Forelimb muscle (tissue), 1 donor: ENCODE measurements at regions not wholly inside any gene's neighbourhood (a gene's known extent, or its start where the extent isn't known, plus 50 kb on each side); places are given as distances from the start of the nearest gene placed in this dataset.
A peak's percentile ranks its signal among the peaks of the same experiment; 100 is the strongest.

Experiments used
- DNase-seq: peaks from one replicate; pipeline ENCODE4 v3.0.0-alpha.2; 2013; ENCODE audit warnings: low read depth

DNA sequence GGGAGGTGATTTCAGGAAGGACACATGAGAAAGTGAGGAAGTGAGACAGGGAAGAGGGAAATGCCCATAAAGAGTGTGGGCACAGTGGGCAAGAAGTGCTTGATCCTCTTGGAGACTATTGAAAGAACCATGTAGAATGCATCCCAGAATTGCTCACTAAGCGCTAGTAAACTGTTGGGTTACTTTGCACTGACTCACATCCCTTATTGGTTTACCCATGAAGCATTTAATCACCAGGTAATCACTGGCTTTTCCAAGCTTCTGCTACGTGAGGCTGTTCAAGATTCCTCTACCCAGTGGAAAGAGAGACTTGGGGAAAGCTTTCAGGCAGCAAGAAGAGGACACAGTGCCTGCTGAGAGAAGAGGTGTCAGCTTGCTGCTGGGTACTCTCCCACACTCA is 410.0 kb upstream of the JAG1 start:
- no peak for DNase-seq

DNA sequence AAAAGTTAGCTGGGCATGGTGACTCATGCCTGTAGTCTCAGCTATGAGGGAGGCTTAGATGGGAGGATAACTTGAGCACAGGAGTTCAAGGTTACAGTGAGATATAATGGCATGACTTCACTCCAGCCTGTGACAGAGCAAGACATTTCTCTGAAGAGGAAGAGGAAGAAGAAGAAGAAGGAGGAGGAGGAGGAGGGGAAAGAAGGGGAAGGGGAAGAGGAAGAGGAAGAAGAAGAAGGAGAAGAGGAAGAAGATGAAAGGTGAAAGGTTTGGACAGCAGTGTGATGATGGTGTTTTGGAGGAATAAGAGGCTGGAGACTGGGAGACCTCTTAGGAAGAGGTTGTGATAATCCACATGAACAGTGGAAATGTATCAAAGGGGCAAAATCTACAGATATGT is 410.7 kb upstream of the JAG1 start:
- DNase-seq = no peak

DNA sequence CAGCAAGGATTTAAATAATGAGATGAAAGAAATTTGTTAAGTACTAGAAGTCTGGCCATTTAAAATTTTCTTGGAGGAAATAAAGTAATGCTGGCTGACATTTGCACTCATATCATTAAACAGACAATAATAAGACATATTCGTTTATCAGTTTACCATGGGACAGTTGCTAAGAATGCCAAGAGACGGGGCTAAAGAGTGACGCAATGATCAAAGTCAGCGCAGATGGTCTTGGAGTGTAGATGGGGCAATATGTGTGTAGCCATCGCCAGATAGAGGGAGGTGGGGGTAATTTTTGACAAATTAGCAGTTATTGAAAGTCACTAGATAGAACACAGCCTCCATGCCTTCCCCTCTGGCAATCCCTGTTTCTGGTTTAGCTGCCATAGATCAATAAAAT is 413.2 kb upstream of the JAG1 start:
- no peak for DNase-seq

DNA sequence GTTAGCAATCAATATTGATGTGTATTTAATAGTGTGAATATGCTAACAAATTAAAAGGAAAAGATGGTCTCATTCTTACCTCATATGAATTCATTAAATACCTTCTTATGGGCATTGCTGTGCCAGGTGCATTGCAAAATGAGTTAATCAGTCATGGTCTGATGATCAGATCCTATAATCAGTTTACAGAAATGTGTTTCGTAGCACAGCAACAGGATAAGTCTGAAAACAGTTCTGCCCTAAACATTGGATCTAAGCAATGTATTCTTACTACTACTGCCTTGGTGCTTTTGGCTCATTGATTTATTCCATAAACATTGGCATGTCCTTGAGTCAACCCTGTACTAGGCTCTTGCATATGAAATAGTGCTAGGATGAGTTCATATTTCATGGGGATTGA is 417.0 kb upstream of the JAG1 start:
- DNase-seq = no peak

DNA sequence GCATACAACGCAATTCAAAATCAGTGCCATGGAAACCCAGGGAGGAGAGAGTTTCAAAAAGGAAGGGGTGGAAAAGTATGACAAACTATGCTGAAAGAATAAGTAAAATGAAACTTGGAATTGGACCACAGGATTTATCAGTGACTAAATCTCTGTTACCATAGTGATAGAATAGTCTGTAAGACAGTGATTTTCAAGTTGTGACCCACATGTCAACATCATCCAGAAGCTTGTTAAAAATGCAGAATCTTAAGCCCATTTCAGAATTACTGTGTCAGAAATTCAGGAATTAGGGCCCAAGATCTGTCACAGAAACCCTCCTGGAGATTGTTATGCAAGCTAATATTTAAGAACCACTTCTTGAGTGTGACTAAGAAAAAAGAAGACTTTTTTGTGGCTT is 417.7 kb upstream of the JAG1 start:
- DNase-seq = no peak

DNA sequence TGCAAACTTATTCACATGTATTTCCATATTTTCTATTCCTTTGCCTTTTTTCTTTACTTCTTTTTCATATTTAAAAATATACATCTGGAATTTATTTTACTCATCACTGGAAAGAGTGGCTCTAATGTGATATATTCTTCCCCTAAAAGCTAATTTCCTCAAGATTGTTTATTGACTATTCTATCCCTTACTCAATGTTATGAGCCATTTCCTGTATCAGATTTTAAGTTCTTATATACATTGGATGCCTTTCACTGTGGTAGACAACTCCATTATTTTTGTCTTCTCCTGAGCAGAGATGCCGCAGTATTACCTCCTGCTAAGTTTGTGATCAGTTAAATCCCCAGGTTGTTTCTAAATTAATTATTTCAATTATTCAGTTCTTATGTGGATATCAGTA is 418.4 kb upstream of the JAG1 start:
- no peak for DNase-seq

DNA sequence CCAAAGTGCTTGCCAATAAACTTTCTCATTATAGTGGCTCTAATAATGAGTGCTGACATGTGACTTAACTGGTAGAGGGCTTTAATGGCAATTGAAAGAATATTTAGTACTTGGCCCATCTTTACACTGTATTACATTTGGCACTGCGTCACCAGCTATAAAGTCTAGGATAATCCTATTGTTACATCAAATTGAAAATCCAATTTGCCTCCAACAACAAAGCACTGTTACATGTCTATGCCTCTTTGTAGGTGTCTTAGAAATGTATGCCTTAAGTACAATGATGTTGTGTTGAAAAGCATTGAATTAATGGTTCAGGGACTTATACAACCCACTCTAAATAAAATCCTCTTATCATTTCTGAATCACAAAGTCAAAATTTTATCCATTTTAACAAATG is 420.4 kb upstream of the JAG1 start:
- no peak for DNase-seq

DNA sequence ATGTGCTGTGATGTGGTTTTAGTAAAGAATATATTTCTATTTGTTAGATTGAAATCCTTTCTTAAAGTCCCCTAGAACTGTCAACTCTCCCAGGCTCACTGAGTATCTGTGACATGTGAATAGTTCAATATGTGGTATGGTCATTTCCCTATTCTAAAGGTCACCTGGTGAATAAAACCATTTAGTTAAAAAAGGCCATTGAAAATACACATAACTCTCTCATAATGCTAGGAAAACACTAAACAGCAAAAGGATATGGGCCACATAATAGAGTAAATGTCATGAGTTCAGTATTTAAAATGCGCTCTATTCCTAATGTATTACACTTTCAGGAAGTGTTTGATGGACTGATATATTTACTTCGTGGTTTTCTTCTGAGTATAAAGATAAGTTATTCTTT is 420.9 kb upstream of the JAG1 start:
- DNase-seq = no peak

DNA sequence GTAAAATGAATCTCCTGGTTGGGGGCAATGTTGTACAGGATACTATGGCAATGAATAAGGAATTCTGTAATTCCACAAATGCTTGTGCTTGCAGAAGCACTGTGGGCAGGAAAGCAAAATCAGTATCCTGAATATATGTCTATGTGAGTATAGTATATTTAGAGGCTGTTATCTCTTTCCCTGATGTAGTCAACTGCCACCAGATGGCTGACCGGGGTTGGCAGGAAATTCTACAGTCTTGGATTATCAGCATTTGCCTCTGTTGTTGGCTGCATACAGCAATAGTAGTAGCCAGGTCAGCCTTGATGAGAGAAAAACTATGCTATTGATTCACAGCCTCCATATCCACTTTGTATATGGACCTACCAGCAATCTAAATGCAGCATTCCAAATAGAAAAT is 425.1 kb upstream of the JAG1 start:
- DNase-seq = no peak

DNA sequence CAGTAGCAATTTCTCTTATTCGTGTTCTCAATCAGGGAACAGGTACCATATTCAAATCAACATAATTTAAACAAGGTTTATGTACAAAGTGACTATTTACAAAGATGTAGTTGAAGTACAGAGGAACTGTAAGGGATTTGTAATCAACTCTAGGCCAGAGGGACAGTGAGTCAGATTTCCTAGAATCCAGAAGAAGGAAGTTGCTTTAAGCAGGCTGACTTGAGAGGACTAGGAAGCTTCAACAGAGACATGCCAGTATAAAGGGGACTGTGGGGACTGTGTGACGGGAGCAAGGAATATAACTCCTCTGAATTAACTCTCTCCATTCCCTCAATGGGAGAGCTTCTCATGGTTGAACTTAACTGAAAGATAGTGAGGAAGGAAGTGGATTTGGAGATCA is 427.4 kb upstream of the JAG1 start:
- no peak for DNase-seq

DNA sequence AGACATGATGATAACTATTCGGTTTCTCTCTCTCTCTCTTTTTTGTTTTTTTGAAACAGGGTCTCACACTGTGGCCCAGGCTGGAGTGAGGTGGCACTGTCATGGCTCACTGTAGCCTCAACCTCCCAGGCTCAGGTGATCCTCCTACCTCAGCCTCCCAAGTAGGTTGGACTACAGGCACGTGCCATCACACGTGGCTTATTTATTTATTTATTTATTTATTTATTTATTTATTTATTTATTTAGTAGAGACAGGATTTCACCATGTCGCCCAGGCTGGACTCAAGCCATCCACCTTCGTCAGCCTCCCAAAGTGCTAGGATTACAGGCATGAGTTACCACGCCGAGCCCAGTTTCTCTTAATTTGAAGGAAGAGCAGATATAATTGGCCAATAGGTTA is 427.9 kb upstream of the JAG1 start:
- no peak for DNase-seq

DNA sequence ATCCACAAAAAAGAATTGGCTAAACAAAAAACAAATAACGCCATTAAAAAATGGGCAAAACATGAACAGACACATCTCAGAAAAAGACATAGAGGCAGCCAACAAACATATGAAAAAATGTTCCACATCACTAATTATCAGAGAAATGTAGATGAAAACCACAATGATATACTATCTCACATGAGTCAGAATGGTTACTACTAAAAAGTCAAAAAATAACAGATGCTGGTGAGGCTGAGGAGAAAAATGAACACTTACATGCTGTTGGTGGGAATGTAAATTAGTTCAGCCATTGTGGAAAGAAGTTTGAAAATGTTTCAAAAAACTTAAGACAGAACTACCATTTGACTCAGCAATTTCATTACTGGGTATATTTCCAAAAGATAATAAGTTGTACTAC is 430.1 kb upstream of the JAG1 start:
- no peak for DNase-seq

DNA sequence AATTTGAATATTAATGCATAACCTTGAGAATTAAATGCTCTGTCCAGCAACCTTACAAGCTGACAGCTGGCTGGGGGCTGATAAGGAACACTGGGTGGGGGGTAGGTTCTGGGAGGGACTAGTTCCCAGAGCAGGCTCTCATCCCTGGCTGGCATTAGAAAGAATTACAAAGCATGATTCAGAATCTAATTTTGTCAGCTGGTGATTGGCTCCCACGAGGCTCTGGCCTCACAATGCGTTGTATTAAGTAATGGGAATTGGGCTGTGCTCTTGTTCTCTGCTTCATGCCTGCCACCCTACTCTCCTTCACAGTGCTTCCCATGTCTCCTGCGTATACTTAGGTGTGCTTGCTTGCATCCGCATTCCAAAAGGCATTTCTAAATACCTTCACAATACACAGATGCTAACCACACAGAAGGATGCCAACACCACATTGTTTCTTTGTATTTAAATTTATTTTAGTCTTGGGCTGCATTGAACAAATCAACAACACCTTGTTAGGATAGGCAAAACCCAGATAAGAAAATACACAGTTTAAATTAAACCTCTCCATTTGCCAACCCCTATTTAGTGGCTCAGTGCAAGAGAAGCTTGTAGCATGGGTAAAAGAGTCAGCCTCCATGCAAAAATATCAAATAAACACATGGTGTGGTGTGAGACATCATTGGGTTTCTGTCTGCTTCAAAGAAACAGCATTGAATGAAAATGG is 434.5 kb upstream of the JAG1 start:
- no peak for DNase-seq

DNA sequence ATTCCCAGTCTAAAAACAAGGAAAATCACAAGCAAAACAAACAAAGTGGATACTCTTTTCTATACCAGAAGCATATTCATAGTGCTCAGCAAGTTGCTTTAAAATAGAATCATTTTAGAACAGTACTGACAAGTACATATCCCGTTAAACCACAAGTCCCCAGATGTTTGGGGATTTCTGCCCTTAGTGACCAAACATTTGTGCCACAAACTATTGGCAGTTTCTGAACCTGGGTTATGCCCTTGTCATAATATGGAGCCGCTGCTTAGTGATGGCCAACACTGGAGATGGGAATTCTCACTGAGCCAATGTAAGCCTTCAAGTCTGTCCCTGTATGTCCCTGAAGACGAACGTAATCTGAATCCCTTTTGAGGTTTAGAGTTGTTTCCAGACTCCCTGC is 436.7 kb upstream of the JAG1 start:
- no peak for DNase-seq

DNA sequence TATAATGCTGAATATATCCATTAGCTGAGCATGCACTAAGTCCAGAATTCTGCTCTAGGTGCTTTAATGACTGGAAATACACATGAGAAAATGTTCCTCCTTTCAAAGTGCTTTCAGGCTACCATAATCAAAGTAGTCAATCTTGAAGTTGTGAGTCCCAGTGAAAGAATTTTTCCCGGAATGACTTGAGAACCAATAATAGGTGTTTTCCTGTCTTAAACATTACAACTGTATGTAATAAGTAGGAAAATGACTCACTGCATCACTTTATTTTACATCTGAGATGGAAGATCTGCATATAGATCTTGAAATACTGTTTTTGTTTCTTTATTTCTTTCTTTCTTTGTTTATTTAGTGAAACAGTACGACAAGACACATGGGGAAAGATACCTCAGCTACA is 437.4 kb upstream of the JAG1 start:
- DNase-seq = no peak

DNA sequence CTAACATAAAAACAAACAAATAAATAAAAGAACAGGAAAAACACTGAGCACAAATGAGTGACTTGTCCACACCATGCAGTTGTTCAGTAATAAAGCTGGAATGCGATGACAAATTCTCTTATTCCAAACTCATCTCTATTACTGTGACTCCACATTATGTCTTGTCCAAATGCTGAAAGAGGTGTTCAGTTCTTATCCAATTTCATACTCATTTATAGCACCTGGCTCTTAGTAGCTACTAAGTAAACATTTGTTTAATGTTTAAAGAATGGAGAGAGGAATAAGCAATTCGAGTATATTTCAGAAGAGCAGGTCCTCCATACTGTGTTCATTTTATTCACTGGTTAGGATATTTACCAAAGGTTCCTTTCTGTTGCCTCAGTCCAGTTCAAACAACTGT is 439.0 kb upstream of the JAG1 start:
- DNase-seq = no peak

DNA sequence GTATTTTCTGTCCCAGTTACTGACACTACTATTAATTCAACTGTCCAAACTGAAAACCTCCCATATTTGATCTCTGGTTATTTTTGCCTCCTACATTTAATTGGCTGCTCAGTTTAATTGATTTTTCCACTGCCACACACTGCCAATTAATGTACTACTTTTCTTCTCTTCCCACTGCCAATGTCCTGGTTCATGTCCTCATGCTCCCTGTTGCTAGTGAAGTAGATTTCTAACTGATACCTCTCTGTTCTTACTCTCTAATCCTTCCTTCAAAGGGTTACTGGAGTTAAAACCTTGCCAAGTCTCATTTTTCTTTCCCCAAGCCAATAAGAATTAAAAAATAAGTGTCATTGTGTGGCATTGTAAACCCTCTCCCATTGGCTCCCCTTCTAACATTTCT is 440.6 kb upstream of the JAG1 start:
- no peak for DNase-seq

DNA sequence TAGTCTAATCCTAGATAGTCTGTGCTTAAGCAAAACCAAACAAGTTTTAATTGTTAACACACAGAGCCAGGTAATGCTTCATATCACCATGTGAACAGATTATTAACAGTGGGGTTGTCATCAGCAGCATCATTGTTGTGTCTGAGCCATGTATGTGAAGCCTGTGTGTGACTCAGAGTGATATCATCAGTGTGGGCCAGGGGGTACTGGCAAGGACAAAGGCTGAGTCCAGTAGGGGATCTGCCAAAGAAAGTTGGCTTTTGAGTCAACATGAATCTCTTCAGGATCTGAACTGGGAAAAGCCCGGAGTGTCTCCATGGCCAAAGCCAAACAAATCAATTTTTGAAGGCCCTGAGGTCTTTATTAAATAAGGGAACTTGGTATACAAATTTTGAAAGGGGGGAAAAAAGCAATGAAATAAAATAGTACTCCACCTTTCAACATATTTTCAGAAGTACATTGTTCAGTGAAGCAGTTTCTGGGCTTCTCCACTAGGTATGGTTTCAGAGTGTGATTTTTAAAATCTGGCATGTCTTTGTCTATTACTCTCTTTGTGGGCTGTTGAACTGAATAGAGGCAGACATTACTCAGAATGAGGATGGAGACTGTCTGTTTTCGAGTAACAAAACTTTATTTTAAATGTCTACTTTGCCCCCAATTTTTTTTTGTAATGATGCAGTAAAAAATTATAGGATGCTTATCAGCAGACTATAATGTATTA is 444.2 kb upstream of the JAG1 start:
- DNase-seq = no peak

DNA sequence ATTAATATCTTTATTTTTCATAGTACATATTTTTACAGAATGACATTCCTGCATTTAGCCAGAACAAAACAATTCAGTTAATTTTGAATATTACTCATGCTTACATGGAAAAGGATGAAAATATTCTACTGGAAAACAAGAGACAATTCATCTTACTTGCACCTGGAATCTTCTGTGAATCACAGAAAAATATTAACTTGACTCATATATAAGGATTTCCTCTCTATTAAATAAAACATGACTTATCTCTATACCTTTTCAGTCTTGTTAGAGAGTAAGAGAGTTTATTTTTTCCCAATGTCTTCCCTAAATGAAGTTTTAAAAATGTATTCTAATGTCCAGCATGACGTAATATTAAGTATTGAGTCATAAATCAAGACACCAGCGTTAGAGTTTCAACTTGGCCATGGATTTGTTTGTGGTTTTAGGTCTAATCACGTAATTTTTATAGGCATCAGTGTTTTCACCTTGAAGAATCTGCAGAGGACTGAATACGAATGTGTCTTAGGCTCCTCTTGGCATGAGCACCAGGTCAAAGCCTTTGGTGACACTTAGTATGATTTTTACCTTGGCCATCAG is 445.1 kb upstream of the JAG1 start:
- no peak for DNase-seq

DNA sequence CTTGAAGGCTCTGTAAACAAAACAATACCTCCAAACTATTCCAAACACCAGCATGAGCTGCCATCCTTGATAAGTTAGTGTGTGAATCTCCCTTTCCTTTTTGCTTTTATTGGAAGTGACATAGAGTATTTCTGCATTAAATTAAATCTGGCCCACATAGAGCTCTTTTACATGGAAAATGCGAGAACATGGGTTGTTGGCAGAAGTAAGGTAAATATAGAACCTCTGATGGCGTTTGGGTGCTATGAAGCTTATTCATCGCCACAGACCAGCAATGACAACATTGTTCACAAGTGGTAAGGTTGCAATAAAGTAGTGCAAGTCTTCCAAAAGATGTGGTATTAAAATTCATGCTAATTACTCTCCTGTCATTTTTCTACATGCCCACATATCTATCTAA is 445.8 kb upstream of the JAG1 start:
- no peak for DNase-seq

DNA sequence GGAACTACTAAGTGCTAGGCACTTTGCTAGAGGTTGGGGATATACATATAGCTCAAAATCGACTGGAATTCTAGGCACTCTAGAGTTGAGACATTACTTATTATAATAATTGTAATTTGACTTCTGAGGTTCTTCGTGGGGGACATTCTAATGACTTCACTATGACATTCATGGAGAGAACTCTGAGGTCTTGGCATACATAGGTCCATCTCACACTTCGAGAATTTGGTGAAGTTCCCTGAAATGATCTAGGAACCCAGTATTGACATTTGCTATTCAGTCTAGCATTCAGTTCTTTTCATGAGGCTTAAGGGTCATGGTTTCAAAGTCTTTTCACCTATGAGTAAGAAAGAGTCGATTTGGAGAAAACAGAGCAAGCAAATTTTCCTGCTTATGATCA is 446.6 kb upstream of the JAG1 start:
- no peak for DNase-seq

DNA sequence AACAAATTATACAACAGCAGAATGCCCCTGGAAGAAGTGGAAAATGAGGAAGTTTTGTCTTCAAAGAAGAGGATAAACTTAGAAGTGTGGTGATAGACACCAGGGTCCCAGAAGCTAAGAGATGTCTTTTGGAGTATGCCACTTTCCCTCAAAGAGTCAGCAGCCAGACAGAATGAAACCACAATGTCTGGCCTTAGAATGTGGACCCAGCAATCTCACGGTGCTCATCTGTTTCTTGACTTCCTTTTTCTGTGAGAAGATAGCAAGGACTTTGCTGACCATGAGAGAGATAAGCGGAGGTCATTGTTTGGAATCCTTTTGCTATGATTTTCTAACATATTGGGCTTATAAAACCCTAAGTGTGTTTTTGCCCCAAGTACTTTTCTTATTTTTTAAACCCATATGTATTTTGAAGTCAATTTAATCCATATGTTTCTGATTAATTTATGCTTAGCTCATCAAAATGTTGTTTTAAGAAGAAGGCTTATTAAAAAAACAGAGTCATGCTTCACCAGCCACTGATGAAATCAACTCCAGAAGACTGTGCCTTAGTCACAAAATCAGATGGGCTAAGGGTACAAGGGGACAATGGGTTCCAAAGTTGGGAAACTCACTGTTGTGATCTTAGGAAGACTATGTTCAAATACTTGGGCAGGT is 451.2 kb upstream of the JAG1 start:
- DNase-seq = no peak

DNA sequence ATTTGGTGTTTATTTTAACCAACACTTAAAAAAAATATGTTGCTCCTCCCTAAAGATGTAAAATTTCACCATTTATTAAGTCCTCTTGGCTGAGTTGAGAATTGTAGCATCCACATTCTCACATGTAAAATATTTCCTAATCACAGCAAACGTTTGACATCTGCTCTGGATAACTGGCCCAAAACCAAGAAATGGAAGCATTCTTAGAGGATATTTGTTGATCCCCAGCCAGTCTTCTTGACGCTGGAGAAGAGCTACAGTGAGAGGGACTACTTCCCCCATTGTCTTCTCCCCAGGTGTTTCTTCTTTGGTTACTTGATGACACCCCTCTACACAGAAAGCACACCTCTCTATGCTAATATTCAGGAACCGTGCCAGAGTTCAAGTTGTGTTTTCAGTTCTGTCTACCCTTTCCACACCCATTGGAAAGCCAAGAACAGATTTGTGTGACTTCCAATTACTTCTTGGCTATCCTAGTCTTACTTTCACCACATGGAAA is 454.5 kb upstream of the JAG1 start:
- DNase-seq = peak; percentile 91
